DND-41 (cell line): ENCODE measurements at regions not wholly inside any gene's neighbourhood (a gene's known extent, or its start where the extent isn't known, plus 50 kb on each side); places are given as distances from the start of the nearest gene placed in this dataset.
"Not testable (repeated sequence)": the region's sequence is repeated elsewhere in the genome, so short reads cannot be mapped to it uniquely, and the experiment has no call there.

Experiments used
- CTCF ChIP-seq: IDR thresholded peaks from 2 replicates; pipeline ENCODE4 v1.5.1; 2012; ENCODE audit warnings: borderline replicate concordance, low read length, moderate library complexity, mild to moderate bottlenecking; ENCODE audit not compliant: poor library complexity, severe bottlenecking; ENCODE audit errors: extremely low read depth
- EZH2 ChIP-seq: IDR thresholded peaks from 3 replicates; pipeline ENCODE4 v1.6.1; 2012; ENCODE audit warnings: borderline replicate concordance, low read depth, mild to moderate bottlenecking, moderate library complexity, low read length, inconsistent platforms; ENCODE audit not compliant: severe bottlenecking

GRCh38 chr20:55117577-55117976 lies 642.2 kb downstream of the DOK5 start:
- not testable (repeated sequence) for TF ChIP-seq CTCF, EZH2
